Ecto neural progenitor cell (in vitro differentiated cells): ENCODE measurements at regions not wholly inside any gene's neighbourhood (a gene's known extent, or its start where the extent isn't known, plus 50 kb on each side); places are given as distances from the start of the nearest gene placed in this dataset.
"Not testable (repeated sequence)": the region's sequence is repeated elsewhere in the genome, so short reads cannot be mapped to it uniquely, and the experiment has no call there.

Source experiments
- DNase-seq: peaks from one replicate; pipeline ENCODE4 v3.0.0-alpha.2; 2018; ENCODE audit warnings: low spot score

DNA sequence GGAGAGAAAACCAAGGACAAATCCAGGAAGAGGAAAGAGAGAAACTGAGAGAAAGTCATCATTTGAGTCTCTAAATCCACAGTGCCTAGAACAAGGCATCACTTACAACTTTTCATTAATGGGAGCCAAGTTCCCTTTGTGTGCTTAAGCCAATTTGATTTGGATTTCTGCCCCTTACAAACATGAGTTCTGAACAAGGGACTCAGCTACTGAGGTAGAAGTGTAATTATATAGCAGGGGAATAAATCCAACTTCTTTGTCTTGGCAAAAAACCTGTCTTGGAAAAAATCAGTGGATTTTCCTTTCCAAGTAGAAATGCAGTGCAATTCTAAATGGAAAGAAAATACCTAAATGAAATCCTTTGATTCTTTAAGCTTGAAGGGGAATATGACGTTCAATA lies 307.2 kb upstream of the CNTN3 start:
- no peak for DNase-seq

DNA sequence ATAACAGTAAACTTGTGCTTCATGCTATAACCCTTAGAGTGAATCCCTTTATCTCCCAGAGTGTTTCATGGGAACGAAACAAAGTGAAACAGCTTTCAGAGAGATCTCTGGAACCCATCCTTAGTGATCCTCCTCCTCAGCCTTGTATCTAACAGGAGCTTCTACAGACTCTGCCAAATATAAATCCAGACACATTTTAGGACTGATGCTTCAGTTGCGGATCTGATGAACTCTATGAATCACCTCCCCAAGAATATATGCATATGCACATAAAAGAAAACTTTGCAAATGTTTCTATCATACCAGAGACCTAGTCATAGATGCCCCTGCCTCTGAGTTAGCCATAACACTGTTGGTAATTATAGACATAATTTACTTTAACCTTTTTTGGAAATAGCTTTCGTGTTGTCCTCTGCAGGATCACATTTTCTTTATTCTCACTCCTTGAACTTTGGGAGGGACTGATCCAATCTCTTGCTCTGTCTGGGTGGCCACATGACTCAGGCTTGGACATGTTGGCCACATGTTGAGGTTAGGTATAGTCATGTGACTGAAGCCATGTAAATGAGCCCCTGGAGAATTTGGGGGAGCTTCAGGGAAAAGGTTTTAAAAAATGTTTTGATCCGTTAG lies 306.4 kb upstream of the CNTN3 start:
- DNase-seq = no peak

DNA sequence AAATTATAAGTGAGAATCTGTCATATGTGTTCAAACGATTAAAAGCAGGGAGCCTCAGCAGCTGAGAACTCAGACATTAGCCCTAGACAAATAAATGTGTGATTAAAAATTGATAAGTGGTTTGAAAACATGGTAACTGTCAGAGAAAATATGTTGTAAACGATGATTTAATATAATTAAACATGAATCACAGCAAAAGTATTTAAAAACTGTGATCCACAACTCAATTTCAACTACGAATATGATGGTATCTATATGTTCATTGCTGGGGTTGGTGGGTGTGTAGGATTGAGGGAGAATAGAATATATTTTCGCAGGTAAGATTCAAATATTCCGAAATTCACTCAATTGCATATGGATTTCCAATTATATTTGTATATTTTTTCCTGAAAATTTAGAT lies 302.2 kb upstream of the CNTN3 start:
- no peak for DNase-seq

DNA sequence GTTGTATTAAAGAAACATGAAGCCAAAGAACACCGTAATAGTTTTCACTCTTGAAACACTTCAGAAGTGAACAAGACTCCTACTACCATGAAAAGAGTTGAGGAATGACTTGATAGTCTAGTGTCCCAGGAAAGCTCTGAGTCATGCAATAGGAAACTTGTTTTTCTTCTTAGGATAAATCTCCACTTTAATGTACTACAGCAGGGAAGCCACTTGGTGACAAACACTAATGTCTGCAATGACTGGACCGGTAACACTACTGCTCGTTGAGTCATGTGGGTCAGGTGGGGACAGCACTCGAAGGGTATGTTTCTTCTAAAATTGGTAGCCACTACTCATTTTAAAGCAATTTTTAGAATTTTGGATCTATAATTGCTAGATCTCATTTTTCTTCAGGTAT lies 291.7 kb upstream of the CNTN3 start:
- no peak for DNase-seq

DNA sequence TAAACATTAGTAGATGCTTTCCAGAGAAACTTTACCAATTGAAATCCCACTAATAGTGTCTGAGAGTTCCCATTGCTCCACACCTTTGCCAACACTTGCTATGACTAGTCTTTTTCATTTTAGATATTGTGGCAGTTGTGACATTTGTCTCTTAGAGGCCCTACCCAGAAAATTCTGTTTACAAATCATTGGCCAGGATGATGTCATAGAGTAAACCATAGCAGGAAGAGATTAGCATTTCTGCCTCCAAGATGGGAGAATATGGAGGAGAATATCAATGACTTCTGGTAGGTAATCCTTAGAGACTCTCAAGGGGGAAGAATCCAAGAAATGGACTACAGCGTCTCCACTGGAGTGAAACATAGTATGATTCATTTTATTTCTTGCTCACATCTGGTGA lies 291.0 kb upstream of the CNTN3 start:
- DNase-seq = no peak

DNA sequence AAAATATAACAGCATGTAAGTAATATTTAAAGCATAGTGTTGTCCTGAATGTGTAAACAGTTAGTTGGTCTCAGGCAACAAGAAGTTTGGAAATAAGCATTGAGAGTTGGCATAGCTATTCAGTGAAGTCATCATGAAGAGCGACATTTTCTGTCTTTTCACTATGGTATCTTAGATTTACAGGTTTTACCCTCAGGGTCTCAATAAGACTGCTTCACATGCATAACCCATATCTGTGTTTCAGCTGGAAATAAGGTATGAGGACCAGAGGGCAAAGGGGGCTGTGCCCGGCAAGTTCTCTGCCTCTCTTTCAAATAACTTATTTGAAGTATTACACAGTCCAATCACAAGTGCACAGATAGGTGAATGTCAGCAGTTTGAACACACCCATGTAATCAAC lies 290.2 kb upstream of the CNTN3 start:
- DNase-seq = no peak

DNA sequence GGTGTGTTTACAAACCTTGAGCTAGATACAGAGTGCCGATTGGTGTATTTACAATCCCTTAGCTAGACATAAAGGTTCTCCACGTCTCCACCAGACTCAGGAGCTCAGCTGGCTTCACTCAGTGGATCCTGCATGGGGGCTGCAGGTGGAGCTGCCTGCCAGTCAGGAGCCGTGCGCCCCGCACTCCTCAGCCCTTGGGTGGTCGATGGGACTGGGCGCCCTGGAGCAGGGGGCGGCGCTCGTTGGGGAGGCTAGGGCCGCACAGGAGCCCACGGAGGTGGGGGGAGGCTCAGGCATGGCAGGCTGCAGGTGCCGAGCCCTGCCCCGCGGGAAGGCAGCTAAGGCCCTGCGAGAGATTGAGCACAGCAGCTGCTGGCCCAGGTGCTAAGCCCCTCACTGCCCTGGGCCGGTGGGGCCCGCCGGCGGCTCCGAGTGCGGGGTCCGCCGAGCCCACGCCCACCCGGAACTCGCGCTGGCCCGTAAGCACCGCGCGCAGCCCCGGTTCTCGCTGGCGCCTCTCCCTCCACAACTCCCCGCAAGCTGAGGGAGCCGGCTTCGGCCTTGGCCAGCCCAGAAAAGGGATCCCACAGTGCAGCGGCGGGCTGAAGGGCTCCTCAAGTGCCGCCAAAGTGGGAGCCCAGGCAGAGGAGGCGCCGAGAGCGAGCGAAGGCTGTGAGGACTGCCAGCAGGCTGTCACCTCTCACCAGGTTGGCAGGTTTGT lies 285.5 kb upstream of the CNTN3 start:
- not testable (repeated sequence) for DNase-seq

DNA sequence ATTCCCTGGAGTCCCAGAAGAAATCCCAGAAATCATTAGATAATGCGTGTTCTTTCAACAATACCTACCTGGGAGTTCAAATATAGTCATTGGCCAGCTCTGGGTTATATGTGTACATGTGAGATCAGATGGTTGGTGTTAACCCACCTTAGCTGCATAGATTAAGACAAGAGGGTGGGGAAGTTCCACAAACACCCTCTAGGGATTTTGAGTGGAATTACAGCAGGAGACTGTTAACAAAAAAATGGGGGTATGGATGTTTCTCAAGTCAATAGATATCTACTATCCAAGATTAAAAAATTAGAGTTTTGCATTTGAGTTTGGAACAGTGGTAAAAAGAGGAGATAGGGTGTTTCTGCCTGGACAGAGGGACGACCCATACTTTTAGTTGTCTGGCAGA lies 282.5 kb upstream of the CNTN3 start:
- DNase-seq = no peak

DNA sequence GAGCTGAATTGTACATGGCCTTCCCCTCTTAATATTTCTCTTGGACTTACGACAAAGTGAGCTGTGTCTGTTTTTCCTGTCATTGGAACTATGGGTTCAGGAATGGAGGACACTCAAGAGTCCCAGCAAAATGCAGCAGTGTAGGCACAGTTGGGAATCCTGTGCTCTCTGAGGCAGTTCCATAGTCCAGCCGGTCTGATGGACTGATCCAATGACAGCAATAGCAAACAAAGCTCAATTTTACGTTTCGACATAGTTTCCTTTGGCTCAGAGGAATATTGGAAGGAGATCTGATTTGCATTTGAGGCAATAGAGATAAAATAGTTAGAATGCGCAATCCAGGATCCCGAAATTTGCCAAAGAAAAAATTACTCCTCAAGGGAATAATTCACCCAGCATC lies 276.9 kb upstream of the CNTN3 start:
- no peak for DNase-seq

DNA sequence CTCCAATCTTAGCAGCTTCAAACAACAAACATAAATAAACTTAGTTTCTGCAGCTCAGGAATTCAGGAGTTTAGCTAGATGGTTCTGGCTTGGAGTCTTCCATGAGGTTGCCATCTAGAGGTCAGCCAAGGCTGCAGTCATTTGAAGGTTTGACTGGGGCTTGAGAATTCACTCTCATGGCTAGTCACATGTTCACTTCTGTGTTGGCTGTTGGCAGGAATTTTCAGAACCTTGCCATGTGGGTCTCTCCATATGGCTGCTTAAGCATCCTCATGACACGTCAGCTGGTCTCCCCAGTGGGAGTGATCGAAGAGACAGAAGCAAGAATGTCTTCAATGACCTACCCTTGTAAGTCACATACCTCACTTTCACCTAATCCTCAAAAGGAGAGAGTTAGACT lies 269.2 kb upstream of the CNTN3 start:
- no peak for DNase-seq

DNA sequence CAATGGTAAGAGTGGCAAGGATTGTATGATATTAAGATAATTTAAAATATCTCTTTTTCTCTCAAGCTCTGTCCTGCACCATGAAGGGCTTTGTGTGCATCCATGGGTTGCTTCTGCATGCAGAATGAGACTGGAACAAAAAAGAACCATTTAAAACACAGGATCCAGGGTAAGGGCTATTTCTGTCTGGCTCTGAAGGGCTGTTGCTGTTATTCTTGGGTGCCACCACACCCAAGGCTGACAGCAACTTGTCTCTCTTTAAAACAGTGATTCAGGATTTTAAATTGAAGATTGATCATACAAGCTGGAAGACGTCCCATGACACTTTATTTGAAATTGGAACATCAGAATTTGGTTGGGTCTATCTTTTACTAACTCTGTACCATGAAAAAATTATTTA lies 268.8 kb upstream of the CNTN3 start:
- DNase-seq = no peak

DNA sequence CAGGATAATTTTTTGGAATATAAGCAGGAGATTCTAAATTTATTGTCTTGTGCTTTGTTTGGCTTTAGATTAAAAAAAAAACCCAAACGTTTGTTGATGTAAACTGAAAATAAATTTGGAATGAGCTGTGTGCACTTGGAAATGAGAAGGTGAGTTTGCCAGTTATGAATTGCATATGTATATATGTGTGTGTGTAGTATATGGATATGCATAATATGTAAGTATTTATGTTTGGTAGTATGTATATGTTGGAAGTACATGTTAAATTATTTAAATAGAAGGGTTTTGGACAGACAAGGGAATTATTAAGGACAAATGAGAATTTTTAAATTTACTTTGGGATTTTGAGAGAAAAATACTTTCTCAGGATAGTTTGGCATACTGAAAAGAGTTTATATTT lies 265.8 kb upstream of the CNTN3 start:
- no peak for DNase-seq

DNA sequence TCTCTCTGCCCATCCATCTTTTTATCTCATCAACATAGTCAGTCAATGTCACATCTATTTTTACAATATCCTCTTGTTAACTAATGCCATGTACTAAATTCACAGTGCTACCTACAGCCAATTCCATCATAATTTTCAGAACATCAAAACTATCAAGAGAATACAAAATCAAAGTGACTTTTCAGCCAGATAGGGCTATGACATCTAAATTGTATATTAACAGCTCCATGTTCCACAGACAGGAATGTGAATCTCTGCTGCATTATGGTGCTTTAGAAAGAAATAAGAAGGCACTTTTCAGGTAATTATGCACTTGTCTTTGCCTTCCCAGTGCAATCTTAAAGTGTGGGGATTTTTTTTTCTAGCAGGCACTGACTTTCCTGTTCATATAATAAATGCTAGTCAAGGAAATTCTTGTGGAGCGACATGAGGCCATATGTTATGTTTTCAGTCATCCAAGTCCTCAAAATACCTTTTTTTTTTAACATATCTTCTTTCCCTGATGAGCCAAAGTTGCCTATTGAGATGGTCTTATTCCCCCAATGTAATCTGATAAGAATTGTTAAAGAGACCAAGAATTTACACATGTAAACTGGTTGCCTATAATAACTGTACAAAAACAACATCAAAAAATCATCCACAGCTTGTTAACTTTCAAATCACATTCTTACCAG lies 252.0 kb upstream of the CNTN3 start:
- DNase-seq = no peak

DNA sequence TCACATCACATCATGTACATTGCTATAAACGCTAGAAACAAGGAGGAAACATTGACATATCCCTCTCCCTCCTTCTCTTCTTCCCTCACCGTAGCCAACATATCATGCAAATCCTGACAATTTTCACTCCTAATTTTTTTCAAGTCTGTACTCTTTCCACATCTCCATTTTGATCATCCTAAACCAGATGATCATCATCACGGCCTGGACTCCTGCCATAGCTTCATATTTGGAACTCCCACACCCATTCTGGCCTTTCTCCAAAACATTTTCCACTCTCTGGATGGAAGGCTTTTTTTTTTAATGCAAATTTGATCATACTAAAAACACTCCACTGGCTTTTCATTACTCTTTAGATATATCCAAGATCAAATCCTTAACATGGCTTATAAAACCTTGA lies 248.0 kb upstream of the CNTN3 start:
- no peak for DNase-seq

DNA sequence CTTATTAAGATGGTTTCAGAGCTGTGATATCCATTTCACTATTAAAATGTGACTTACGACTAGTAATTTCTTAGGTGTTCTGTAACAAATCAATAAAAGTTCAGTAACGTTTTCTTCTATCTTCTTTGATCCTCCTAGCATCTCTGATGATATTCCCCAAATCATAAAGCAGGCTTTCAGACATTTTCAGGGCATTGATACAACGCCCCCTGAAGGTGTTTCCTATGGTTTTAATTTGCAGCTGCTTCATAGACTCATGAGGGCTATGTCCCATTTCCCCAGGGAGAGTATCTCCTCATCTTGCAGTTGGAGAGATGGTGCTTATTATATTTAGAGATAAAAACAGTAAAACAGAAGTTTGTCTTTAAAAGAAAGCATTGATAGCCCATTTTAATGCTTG lies 246.8 kb upstream of the CNTN3 start:
- DNase-seq = no peak

DNA sequence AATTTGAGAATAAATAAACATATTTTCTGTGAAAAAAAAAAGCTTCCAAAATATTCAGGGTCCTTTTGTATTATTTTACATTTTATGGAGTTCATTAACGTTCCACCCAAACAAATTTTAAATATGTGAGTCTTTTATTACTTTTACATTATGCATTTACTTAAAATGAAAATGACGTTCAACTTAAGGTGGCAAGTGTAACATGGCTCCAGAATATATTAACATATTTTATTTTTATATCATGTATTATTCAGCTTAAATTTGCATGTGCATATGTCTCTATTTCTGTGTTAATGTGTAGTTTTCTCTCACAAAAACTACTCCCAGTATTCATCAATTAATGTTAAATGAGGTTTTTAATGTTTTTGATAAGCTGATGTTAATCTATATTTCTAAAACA lies 243.6 kb upstream of the CNTN3 start:
- no peak for DNase-seq

DNA sequence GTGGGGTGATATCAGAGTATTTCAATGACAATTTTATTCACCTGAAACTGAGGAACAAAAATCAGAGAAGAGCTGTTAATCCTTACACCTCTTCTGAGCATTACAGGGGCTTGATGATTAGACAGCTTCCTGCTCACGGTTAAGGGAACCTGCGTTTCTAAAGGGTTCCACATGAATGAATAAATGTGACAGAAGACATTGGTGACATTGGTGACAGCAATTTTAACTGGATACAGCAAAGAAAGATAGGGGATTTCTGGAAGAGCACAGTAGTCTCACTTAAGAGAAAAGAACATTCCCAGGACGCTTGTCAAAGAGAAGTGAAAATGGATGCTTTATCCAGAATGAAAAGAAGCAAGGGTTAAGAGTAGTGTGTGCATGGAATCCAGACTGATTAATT lies 235.9 kb upstream of the CNTN3 start:
- DNase-seq = no peak

DNA sequence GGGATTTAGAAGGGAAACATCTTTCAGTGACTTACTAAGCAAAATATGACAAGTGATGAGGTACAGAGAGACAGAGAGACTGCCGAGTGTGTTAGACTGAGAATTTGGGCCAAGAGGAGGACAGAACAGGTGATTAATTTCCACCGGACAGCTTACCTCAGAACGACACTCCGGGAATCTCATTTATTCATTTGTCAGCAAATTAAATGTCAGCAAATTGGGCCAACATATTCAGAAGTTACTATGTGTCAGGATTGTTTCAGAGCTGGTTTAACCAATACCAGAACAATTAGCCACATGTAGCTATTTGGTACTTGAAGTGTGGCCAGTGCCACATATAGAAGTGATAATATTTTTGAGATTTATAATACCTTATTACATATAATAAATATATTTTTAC lies 232.6 kb upstream of the CNTN3 start:
- no peak for DNase-seq

DNA sequence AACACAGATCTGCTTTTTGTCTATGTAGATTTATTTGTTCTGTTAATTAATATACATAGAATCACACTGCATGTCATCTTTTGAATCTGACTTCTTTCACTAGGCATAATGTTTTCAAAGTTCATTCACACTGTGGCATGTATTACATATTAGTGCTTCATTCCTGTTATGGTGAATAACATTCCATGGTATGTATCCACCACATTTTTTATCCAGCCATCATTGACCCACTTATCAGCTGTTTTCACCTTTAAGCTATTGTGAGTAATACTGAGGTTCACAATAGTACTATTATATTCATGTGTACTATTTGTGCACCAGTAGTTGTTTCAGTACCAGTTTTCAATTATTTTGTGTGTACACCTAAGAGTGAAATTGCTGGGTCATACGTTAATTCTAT lies 230.6 kb upstream of the CNTN3 start:
- DNase-seq = no peak

DNA sequence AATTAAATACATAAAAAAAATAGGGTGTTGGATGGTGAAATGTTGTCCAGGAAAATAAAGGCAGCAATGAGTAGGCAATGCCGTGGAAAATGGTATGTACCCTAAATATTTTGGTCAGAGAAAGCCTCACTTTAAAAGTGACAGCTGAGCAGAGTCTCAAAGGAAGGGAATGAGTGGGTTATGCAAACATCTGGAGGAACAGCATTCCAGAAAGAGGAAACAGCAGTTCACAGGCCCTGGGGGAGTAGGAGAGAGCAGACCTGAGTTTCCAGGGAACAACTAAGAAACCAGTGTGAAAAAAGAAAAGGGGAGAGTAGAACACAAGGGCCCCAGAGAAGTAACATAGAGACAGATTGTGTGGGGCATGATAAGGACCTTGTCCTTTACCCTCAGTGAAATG lies 230.0 kb upstream of the CNTN3 start:
- no peak for DNase-seq

DNA sequence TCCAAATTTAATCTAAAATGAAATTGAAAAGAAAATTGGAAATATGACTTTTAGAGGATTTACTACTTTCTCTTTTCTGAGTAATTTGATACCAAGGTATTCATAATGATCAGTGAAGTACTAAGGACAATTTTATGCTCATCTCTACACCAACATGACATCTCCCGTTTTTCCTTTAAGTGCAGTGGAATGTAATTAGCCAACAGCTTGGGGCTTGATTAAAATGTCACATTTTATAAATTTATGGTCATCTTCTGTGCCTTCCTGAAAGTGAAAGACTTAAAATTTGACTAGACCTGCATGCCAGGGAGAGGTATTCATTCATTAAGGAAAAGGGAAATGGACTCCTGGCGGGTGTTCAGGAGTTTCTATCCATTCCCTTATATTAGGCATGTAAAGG lies 228.2 kb upstream of the CNTN3 start:
- DNase-seq = no peak

DNA sequence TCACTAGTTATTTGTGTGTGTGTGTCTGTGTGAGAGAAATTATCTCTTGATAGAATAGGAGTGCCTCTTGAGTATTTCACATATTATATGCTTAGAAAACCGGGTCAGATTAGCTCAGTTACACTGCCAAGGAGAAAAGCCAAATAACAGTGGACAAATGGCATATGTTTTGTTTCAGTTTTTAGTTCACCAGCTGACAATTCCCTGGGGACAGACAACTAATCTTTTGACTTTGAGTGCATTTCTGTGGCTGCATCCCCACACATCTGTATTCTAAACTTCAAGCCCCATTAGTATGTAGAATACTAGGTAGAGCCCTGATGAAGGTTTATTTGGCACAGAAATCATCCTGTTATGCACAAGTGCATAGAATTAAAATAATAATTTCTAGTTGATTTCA lies 227.7 kb upstream of the CNTN3 start:
- no peak for DNase-seq

DNA sequence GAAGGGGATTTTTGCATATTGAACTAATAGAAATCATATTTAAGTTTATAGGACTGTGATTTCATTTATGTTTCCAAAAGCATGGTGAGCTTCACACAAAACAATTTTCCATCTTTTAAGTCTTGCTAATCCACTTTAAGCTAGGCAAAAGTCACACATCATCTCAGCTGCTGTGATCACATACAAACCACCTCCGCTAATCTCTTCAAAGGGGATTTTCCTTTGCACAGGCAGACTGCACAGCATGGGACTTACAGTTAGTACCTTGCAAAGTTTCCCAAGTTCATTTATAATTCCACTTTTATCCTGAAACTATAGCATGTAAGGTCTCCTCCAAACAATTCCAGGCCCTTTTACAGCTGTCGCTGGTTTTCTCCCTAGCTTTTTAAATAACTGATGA lies 225.1 kb upstream of the CNTN3 start:
- no peak for DNase-seq

DNA sequence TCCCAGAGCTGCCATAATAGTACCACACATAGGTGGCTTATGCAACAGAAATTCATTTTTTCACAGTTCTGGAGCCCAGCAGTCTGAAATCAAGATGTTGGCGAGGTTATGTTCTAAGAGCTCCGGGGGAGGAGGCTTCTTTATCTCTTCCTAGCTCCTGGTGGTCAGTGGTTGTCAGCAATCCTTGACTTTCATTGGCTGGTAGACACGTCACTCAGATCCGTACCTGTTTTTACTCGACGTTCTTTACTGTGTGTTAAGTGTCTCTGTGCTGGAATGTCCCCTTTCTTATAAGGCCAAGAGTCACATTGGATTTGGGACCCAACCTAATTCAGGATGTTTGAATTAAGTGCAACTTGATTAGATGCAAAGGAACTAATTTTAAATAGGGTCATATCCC lies 218.5 kb upstream of the CNTN3 start:
- DNase-seq = no peak
